A549 (cell line): ENCODE measurements at regions not wholly inside any gene's neighbourhood (a gene's known extent, or its start where the extent isn't known, plus 50 kb on each side); places are given as distances from the start of the nearest gene placed in this dataset.

Experiments
- ATAC-seq, 2 experiments: fragments of 200-7000 bp in 1 of 2; fragments of >200 bp in 1 of 2; cut with Nextera tagmentation in 1 of 2; cut with Tn5 transposase in 1 of 2; 3 replicates each; pipeline versions ENCODE4 v1.8.0 to v1.9.1; 2018 to 2020; ENCODE audit warnings: mild to moderate bottlenecking in 1 of 2, moderate library complexity in 1 of 2
- CTCF ChIA-PET: fragments of 300-600 bp; sonication (Branson Sonifier 250); formaldehyde crosslinking; extraction: SDS; loops from one replicate; lab custom pipeline; 2021; ENCODE audit warnings: antibody characterized with exemption, inconsistent platforms; lab: Yijun Ruan, JAX
- POLR2A ChIA-PET: fragments of 350-600 bp; formaldehyde crosslinking; extraction: SDS; loops from one replicate; lab custom pipeline; 2021; ENCODE audit warnings: antibody characterized with exemption, inconsistent platforms; lab: Yijun Ruan, JAX
- DNase-seq, 2 experiments: peaks; one replicate each; pipeline versions ENCODE4 v3.0.0 to v3.0.0-alpha.2; 2011 to 2016; ENCODE audit warnings: low read depth in 1 of 2, low spot score in 1 of 2
- FAIRE-seq: peaks from 2 replicates; lab custom pipeline; 2011; peaks lifted over from hg19 to GRCh38; lab: Jason Lieb, UNC
- H3K27ac ChIP-seq, 2 experiments: fragments of >200 bp; sonication (Bioruptor Twin); formaldehyde crosslinking; 3 replicates each; pipeline ENCODE4 v1.5.1; 2016 to 2017
- H3K4me1 ChIP-seq: fragments of >200 bp; sonication (Bioruptor Twin); formaldehyde crosslinking; 3 replicates; pipeline ENCODE4 v1.6.1; 2016
- H3K4me2 ChIP-seq: fragments of >200 bp; sonication (Bioruptor Twin); formaldehyde crosslinking; 3 replicates; pipeline ENCODE4 v1.6.1; 2016
- H3K4me3 ChIP-seq: fragments of >200 bp; sonication (Bioruptor Twin); formaldehyde crosslinking; 3 replicates; pipeline ENCODE4 v1.5.1; 2016
- H3K9me3 ChIP-seq: fragments of >200 bp; sonication (Bioruptor Twin); formaldehyde crosslinking; 3 replicates; pipeline ENCODE4 v1.6.1; 2016
- ATOH8 ChIP-seq: fragments of 250-450 bp; sonication (Bioruptor Pico); IDR thresholded peaks from 2 replicates; pipeline ENCODE4 v1.5.0; 2020; ENCODE audit warnings: low read depth, mild to moderate bottlenecking, moderate library complexity
- BCL3 ChIP-seq: fragments of >200 bp; sonication (Bioruptor Twin); formaldehyde crosslinking; IDR thresholded peaks from 3 replicates; pipeline ENCODE4 v1.6.1; 2016
- CBX8 ChIP-seq: fragments of 200-600 bp; sonication (generic); IDR thresholded peaks from 2 replicates; pipeline ENCODE4 v1.6.1; 2016
- CTCF ChIP-seq: fragments of >200 bp; sonication (Bioruptor Twin); formaldehyde crosslinking; IDR thresholded peaks from 3 replicates; pipeline ENCODE4 v1.5.1; 2016
- E2F6 ChIP-seq: IDR thresholded peaks from 2 replicates; pipeline ENCODE4 v1.6.1; 2012; ENCODE audit warnings: low read depth, borderline replicate concordance
- ELK1 ChIP-seq: fragments of 150-350 bp; IDR thresholded peaks from 2 replicates; pipeline ENCODE4 v1.6.1; 2014; ENCODE audit warnings: low read depth, mild to moderate bottlenecking, low read length
- ESRRA ChIP-seq: fragments of 150-350 bp; IDR thresholded peaks from 2 replicates; pipeline ENCODE4 v1.6.1; 2014; ENCODE audit warnings: mild to moderate bottlenecking, low read length, borderline replicate concordance
- HOXB13 ChIP-seq: fragments of 250-450 bp; sonication (Bioruptor Pico); IDR thresholded peaks from 2 replicates; pipeline ENCODE4 v1.5.0; 2020; ENCODE audit warnings: low read depth, mild to moderate bottlenecking, moderate library complexity
- MAFK ChIP-seq: fragments of 450-650 bp; IDR thresholded peaks from 2 replicates; pipeline ENCODE4 v1.6.1; 2014; ENCODE audit not compliant: partially characterized antibody
- PBX3 ChIP-seq: IDR thresholded peaks from 2 replicates; pipeline ENCODE4 v1.6.1; 2012
- POLR2AphosphoS2 ChIP-seq: conservative IDR thresholded peaks from 2 replicates; pipeline ENCODE4 v1.6.1; 2012; ENCODE audit warnings: low read length, improper control_type of control experiment, inconsistent platforms
- RFX5 ChIP-seq: fragments of 450-650 bp; IDR thresholded peaks from 2 replicates; pipeline ENCODE4 v1.7.1; 2014; ENCODE audit warnings: antibody characterized with exemption, mild to moderate bottlenecking, moderate library complexity
- SREBF2 ChIP-seq: fragments of 450-650 bp; IDR thresholded peaks from 2 replicates; pipeline ENCODE4 v1.6.1; 2014; ENCODE audit warnings: mild to moderate bottlenecking, moderate library complexity
- TP53 ChIP-seq: fragments of 250-450 bp; sonication (Bioruptor Pico); IDR thresholded peaks from 2 replicates; pipeline ENCODE4 v1.5.0; 2021; ENCODE audit warnings: mild to moderate bottlenecking, moderate library complexity
- USF2 ChIP-seq: fragments of 450-650 bp; IDR thresholded peaks from 2 replicates; pipeline ENCODE4 v1.6.1; 2014; ENCODE audit warnings: antibody characterized with exemption
- ZNF302 ChIP-seq: fragments of 250-450 bp; sonication (Bioruptor Pico); IDR thresholded peaks from 2 replicates; pipeline ENCODE4 v1.9.0; 2021; ENCODE audit warnings: inconsistent platforms, mild to moderate bottlenecking, moderate library complexity
- ZSCAN20 ChIP-seq: fragments of 250-450 bp; sonication (Bioruptor Pico); IDR thresholded peaks from 2 replicates; pipeline ENCODE4 v1.8.0; 2022; ENCODE audit warnings: mild to moderate bottlenecking, moderate library complexity
- WGBS: methylation state at CpG from one replicate; pipeline ENCODE4 v1.1.6; 2017; ENCODE audit errors: missing lambda C conversion rate; 5-methylcytosine and 5-hydroxymethylcytosine counted together

- no peak overlapping the region for H3K4me2 ChIP-seq
- ATAC-seq: no peak
- TF ChIP-seq ELK1: no peak
- CTCF ChIA-PET: no interaction called here
- no peaks in the 10 kb centered on the region for H3K4me1 ChIP-seq
- no peaks in the 10 kb centered on the region for H3K9me3 ChIP-seq
- FAIRE-seq: no peak
- no peak for DNase-seq
- WGBS: 37% methylated on average over 8 of the region's 8 CpGs
- H3K4me3 ChIP-seq: no peak overlapping the region
- POLR2A ChIA-PET: no interaction called here
- H3K27ac ChIP-seq: no peak overlapping the region
These were observed 99.0 kb upstream of the OTUD4 start for GRCh38 chr4:145279122-145279960.

GRCh38 chr4:145278341-145279121 is 98.1 kb upstream of the OTUD4 start:
- CTCF ChIA-PET: no interaction called here
- no peak for ATAC-seq
- H3K27ac ChIP-seq: no peak overlapping the region

More at GRCh38 chr4:145278341-145279121, 98.1 kb upstream of the OTUD4 start:
- POLR2A ChIA-PET: no interaction called here
- 60% methylated on average over 2 of the region's 2 CpGs for WGBS
- no peak for DNase-seq
- H3K4me2 ChIP-seq: no peak overlapping the region
- no peak overlapping the region for H3K4me3 ChIP-seq
- TF ChIP-seq E2F6: no peak
- no peak for TF ChIP-seq SREBF2
- no peak for TF ChIP-seq ATOH8 (CRISPR knock-in tag)
- TF ChIP-seq RFX5: no peak
- no peak for TF ChIP-seq PBX3
- TF ChIP-seq MAFK: no peak
- TF ChIP-seq TP53 (CRISPR knock-in tag): no peak
- TF ChIP-seq USF2: no peak
- no peak for TF ChIP-seq CTCF
- TF ChIP-seq HOXB13 (CRISPR knock-in tag): no peak
- TF ChIP-seq BCL3: no peak
- TF ChIP-seq ZSCAN20: no peak
- TF ChIP-seq ZNF302 (CRISPR knock-in tag): no peak
- TF ChIP-seq ESRRA: no peak
- TF ChIP-seq CBX8: no peak
- no peak for TF ChIP-seq POLR2AphosphoS2
- no peak for TF ChIP-seq ELK1
- TF ChIP-seq, all 56 proteins: peak for 0
- Histone ChIP-seq H3K4me1 (no peaks in the 10 kb centered on the region), H3K9me3 (no peaks in the 10 kb centered on the region)
- no peak for FAIRE-seq
